ENCODE measurements at regions not wholly inside any gene's neighbourhood (a gene's known extent, or its start where the extent isn't known, plus 50 kb on each side); places are given as distances from the start of the nearest gene placed in this dataset.

GRCh38 chr3:56909349-56909748 lies 107.6 kb upstream of the ARHGEF3 start:
- TF ChIP-seq CTCF (IDR thresholded peaks at IDR 0.05; ENCODE audit: unreplicated experiment in 3 of 3) = no peak
- H3K27me3 Mint-ChIP-seq (ENCODE audit: low read depth) = peaks cover 5% of the 10 kb centered on the region
- no peaks in the 10 kb centered on the region for H3K36me3 Mint-ChIP-seq (ENCODE audit: low read depth)
- peaks cover 2% of the 10 kb centered on the region for H3K9me3 Mint-ChIP-seq
- no peak overlapping the region for H3K27ac Mint-ChIP-seq
- H3K4me3 Mint-ChIP-seq = no peak overlapping the region
- H3K4me1 Mint-ChIP-seq = peaks cover 12% of the 10 kb centered on the region

GRCh38 chr3:56908004-56908403 lies 106.3 kb upstream of the ARHGEF3 start:
- Mint-ChIP-seq H3K27me3 (ENCODE audit: low read depth) (peaks cover 5% of the 10 kb centered on the region), H3K9me3 (no peaks in the 10 kb centered on the region), H3K36me3 (ENCODE audit: low read depth) (no peaks in the 10 kb centered on the region), H3K4me3 (no peak overlapping the region), H3K27ac (no peak overlapping the region), H3K4me1 (peaks cover 12% of the 10 kb centered on the region)
- TF ChIP-seq CTCF (IDR thresholded peaks at IDR 0.05; ENCODE audit: unreplicated experiment in 3 of 3) = no peak

- Mint-ChIP-seq H3K27me3 (ENCODE audit: low read depth) (no peaks in the 10 kb centered on the region), H3K4me3 (no peak overlapping the region), H3K4me1 (peaks cover 18% of the 10 kb centered on the region), H3K27ac (peak overlapping the region; percentile 15 to 40 (median 16)), H3K9me3 (no peaks in the 10 kb centered on the region), H3K36me3 (ENCODE audit: low read depth) (no peaks in the 10 kb centered on the region)
- no peak for TF ChIP-seq CTCF (IDR thresholded peaks at IDR 0.05; ENCODE audit: unreplicated experiment in 3 of 3)
Observed at GRCh38 chr3:56904552-56905215, 102.9 kb upstream of the ARHGEF3 start.

- no peak for TF ChIP-seq CTCF (IDR thresholded peaks at IDR 0.05; ENCODE audit: unreplicated experiment in 3 of 3)
- Mint-ChIP-seq H3K27me3 (ENCODE audit: low read depth) (no peaks in the 10 kb centered on the region), H3K36me3 (ENCODE audit: low read depth) (no peaks in the 10 kb centered on the region), H3K4me3 (no peak overlapping the region), H3K9me3 (no peaks in the 10 kb centered on the region), H3K27ac (peak overlapping the region in 2 of 3 experiments; percentile 6 to 38), H3K4me1 (peaks cover 18% of the 10 kb centered on the region)
Observed at GRCh38 chr3:56903231-56903782, 101.6 kb upstream of the ARHGEF3 start.

- no peak for TF ChIP-seq CTCF (IDR thresholded peaks at IDR 0.05; ENCODE audit: unreplicated experiment in 3 of 3)
- Mint-ChIP-seq H3K36me3 (ENCODE audit: low read depth) (no peaks in the 10 kb centered on the region), H3K4me3 (no peak overlapping the region), H3K4me1 (peaks cover 18% of the 10 kb centered on the region), H3K27me3 (ENCODE audit: low read depth) (no peaks in the 10 kb centered on the region), H3K27ac (peak overlapping the region; percentile 1 to 38 (median 21)), H3K9me3 (no peaks in the 10 kb centered on the region)
Observed at GRCh38 chr3:56902468-56903160, 100.9 kb upstream of the ARHGEF3 start.
